HEK293 (cell line): ENCODE measurements at regions not wholly inside any gene's neighbourhood (a gene's known extent, or its start where the extent isn't known, plus 50 kb on each side); places are given as distances from the start of the nearest gene placed in this dataset.

Experiments
- CTCF ChIA-PET: fragments of 350-600 bp; formaldehyde crosslinking; extraction: SDS; loops from one replicate; lab custom pipeline; 2021; ENCODE audit warnings: antibody characterized with exemption; lab: Yijun Ruan, JAX
- POLR2A ChIA-PET: fragments of 300-600 bp; formaldehyde crosslinking; extraction: SDS; loops from one replicate; lab custom pipeline; 2020; ENCODE audit warnings: antibody characterized with exemption, inconsistent platforms; lab: Yijun Ruan, JAX
- H3K27ac ChIP-seq: fragments of 200-500 bp; sonication (Bioruptor generic); 2 replicates; pipeline ENCODE4 v1.5.1; 2014; ENCODE audit warnings: low read depth, low read length, control low read depth, inconsistent platforms; ENCODE audit errors: extremely low read depth
- H3K36me3 ChIP-seq, 2 experiments: fragments of 200-500 bp in 1 of 2; sonication (Bioruptor generic) in 1 of 2; 1 replicate in 1 of 2; 2 replicates in 1 of 2; pipeline ENCODE4 v1.5.1; 2014 to 2017; ENCODE audit warnings: inconsistent platforms in 2 of 2, low read length in 2 of 2; ENCODE audit not compliant: control insufficient read depth in 2 of 2, insufficient read depth in 1 of 2
- H3K4me1 ChIP-seq: fragments of 200-500 bp; sonication (Bioruptor generic); 2 replicates; pipeline ENCODE4 v1.5.1; 2014; ENCODE audit warnings: mild to moderate bottlenecking, low read length, inconsistent platforms; ENCODE audit not compliant: control insufficient read depth, insufficient read depth
- H3K4me3 ChIP-seq: 2 replicates; pipeline ENCODE4 v1.5.1; 2011; ENCODE audit warnings: low read depth, mild to moderate bottlenecking, control low read depth, low read length, moderate library complexity
- H3K9me3 ChIP-seq: fragments of 200-500 bp; sonication (Bioruptor generic); 2 replicates; pipeline ENCODE4 v1.5.1; 2014; ENCODE audit warnings: low read depth, low read length, inconsistent platforms; ENCODE audit not compliant: control insufficient read depth, insufficient read depth
- EGR2 ChIP-seq: fragments of 450-650 bp; formaldehyde crosslinking; IDR thresholded peaks from 2 replicates; pipeline ENCODE4 v1.5.1; 2016; ENCODE audit warnings: low read depth, missing biosample characterization, missing genetic modification characterization
- HOXC10 ChIP-seq: sonication (generic); formaldehyde crosslinking; IDR thresholded peaks from 2 replicates; pipeline ENCODE4 v1.8.1; 2023; ENCODE audit warnings: mild to moderate bottlenecking, missing genetic modification reagents
- MYNN ChIP-seq: fragments of 450-650 bp; formaldehyde crosslinking; IDR thresholded peaks from 2 replicates; pipeline ENCODE4 v1.5.1; 2016; ENCODE audit warnings: missing biosample characterization, missing genetic modification characterization, borderline replicate concordance
- OSR2 ChIP-seq: fragments of 450-650 bp; formaldehyde crosslinking; IDR thresholded peaks from 2 replicates; pipeline ENCODE4 v1.5.1; 2016; ENCODE audit warnings: missing biosample characterization, missing genetic modification characterization
- PATZ1 ChIP-seq: fragments of 450-650 bp; formaldehyde crosslinking; IDR thresholded peaks from 2 replicates; pipeline ENCODE4 v1.5.1; 2016; ENCODE audit warnings: missing biosample characterization, missing genetic modification characterization
- SALL2 ChIP-seq: fragments of 450-650 bp; formaldehyde crosslinking; IDR thresholded peaks from 2 replicates; pipeline ENCODE4 v1.5.0; 2017; ENCODE audit warnings: missing biosample characterization, mild to moderate bottlenecking, missing genetic modification characterization, borderline replicate concordance
- SP2 ChIP-seq: fragments of 450-650 bp; formaldehyde crosslinking; IDR thresholded peaks from 2 replicates; pipeline ENCODE4 v1.5.1; 2016; ENCODE audit warnings: missing biosample characterization, missing genetic modification characterization
- YY1 ChIP-seq: fragments of 450-650 bp; formaldehyde crosslinking; IDR thresholded peaks from 2 replicates; pipeline ENCODE4 v1.5.1; 2018; ENCODE audit warnings: missing biosample characterization, missing genetic modification characterization
- ZFP3 ChIP-seq: fragments of 450-650 bp; formaldehyde crosslinking; IDR thresholded peaks from 2 replicates; pipeline ENCODE4 v1.5.1; 2016; ENCODE audit warnings: low read depth, missing biosample characterization, missing genetic modification characterization
- ZNF112 ChIP-seq: fragments of 450-650 bp; formaldehyde crosslinking; IDR thresholded peaks from 2 replicates; pipeline ENCODE4 v1.5.0; 2017; ENCODE audit warnings: missing biosample characterization, missing genetic modification characterization
- ZNF133 ChIP-seq: fragments of 450-650 bp; formaldehyde crosslinking; IDR thresholded peaks from 2 replicates; pipeline ENCODE4 v1.5.1; 2016; ENCODE audit warnings: missing biosample characterization, missing genetic modification characterization
- ZNF157 ChIP-seq: fragments of 450-650 bp; formaldehyde crosslinking; IDR thresholded peaks from 2 replicates; pipeline ENCODE4 v1.5.1; 2016; ENCODE audit warnings: missing biosample characterization, missing genetic modification characterization
- ZNF19 ChIP-seq: fragments of 450-650 bp; formaldehyde crosslinking; IDR thresholded peaks from 2 replicates; pipeline ENCODE4; 2016; ENCODE audit warnings: missing biosample characterization, missing genetic modification characterization, low read depth
- ZNF2 ChIP-seq: fragments of 450-650 bp; formaldehyde crosslinking; IDR thresholded peaks from 2 replicates; pipeline ENCODE4 v1.5.1; 2016; ENCODE audit warnings: missing biosample characterization, missing genetic modification characterization
- ZNF202 ChIP-seq: fragments of 450-650 bp; formaldehyde crosslinking; IDR thresholded peaks from 2 replicates; pipeline ENCODE4 v1.5.1; 2016; ENCODE audit warnings: missing biosample characterization, missing genetic modification characterization, borderline replicate concordance
- ZNF239 ChIP-seq: fragments of 450-650 bp; formaldehyde crosslinking; IDR thresholded peaks from 2 replicates; pipeline ENCODE4 v1.5.1; 2016; ENCODE audit warnings: missing biosample characterization, missing genetic modification characterization
- ZNF324 ChIP-seq: fragments of 450-650 bp; formaldehyde crosslinking; IDR thresholded peaks from 2 replicates; pipeline ENCODE4 v1.5.1; 2016; ENCODE audit warnings: missing biosample characterization, missing genetic modification characterization
- ZNF37A ChIP-seq: fragments of 450-650 bp; IDR thresholded peaks from 2 replicates; pipeline ENCODE4 v1.5.1; 2018; ENCODE audit warnings: missing biosample characterization, missing genetic modification characterization
- ZNF473 ChIP-seq: fragments of 450-650 bp; formaldehyde crosslinking; IDR thresholded peaks from 2 replicates; pipeline ENCODE4 v1.5.1; 2017; ENCODE audit warnings: missing biosample characterization, missing genetic modification characterization
- ZNF529 ChIP-seq: fragments of 450-650 bp; formaldehyde crosslinking; IDR thresholded peaks from 2 replicates; pipeline ENCODE4 v1.5.1; 2017; ENCODE audit warnings: missing genetic modification characterization, missing biosample characterization; ENCODE audit not compliant: insufficient replicate concordance
- ZNF549 ChIP-seq: fragments of 450-650 bp; IDR thresholded peaks from 2 replicates; pipeline ENCODE4 v1.5.1; 2018; ENCODE audit warnings: missing biosample characterization, missing genetic modification characterization, mild to moderate bottlenecking, inconsistent platforms, moderate library complexity
- ZNF571 ChIP-seq: fragments of 450-650 bp; formaldehyde crosslinking; IDR thresholded peaks from 2 replicates; pipeline ENCODE4 v1.5.0; 2017; ENCODE audit warnings: missing biosample characterization, missing genetic modification characterization
- ZNF623 ChIP-seq: fragments of 450-650 bp; formaldehyde crosslinking; IDR thresholded peaks from 2 replicates; pipeline ENCODE4 v1.5.1; 2016; ENCODE audit warnings: missing biosample characterization, missing genetic modification characterization
- ZNF629 ChIP-seq: fragments of 450-650 bp; formaldehyde crosslinking; IDR thresholded peaks from 2 replicates; pipeline ENCODE4 v1.5.1; 2017; ENCODE audit warnings: missing biosample characterization, missing genetic modification characterization
- ZNF704 ChIP-seq: fragments of 450-650 bp; formaldehyde crosslinking; IDR thresholded peaks from 2 replicates; pipeline ENCODE4 v1.5.1; 2016; ENCODE audit warnings: missing biosample characterization, missing genetic modification characterization
- ZNF843 ChIP-seq: fragments of 450-650 bp; formaldehyde crosslinking; IDR thresholded peaks from 2 replicates; pipeline ENCODE4 v1.5.1; 2016; ENCODE audit warnings: missing biosample characterization, missing genetic modification characterization
- ZSCAN23 ChIP-seq: fragments of 450-650 bp; formaldehyde crosslinking; IDR thresholded peaks from 2 replicates; pipeline ENCODE4 v1.5.1; 2016; ENCODE audit warnings: missing biosample characterization, missing genetic modification characterization

- TF ChIP-seq MYNN (tag by site-specific recombination) (no peak), ZNF133 (tag by site-specific recombination) (no peak), YY1 (tag by site-specific recombination) (no peak), ZNF112 (no peak), ZNF202 (tag by site-specific recombination) (no peak), ZNF2 (tag by site-specific recombination) (no peak), SALL2 (no peak)
Measured at GRCh38 chr22:27459999-27460398, 341.6 kb downstream of the MN1 start.

GRCh38 chr22:27460591-27461347, 340.8 kb downstream of the MN1 start:
- CTCF ChIA-PET = interaction anchor here (0.6 kb wide), 2 partner anchors 10 to 47 kb away, joined by 3 to 4 read pairs; no protein-coding TSS in a partner anchor
- POLR2A ChIA-PET = interaction anchor here (1.3 kb wide), 1 partner anchor 13 kb away, joined by 5 read pairs; no protein-coding TSS in a partner anchor
- Histone ChIP-seq H3K36me3 (no peaks in the 10 kb centered on the region), H3K27ac (no peak overlapping the region), H3K4me3 (no peak overlapping the region), H3K4me1 (no peaks in the 10 kb centered on the region), H3K9me3 (no peaks in the 10 kb centered on the region)
- TF ChIP-seq ZNF629 (tag by site-specific recombination) (no peak), ZNF549 (tag by site-specific recombination) (no peak), ZFP3 (tag by site-specific recombination) (peak; percentile 93), EGR2 (tag by site-specific recombination) (no peak), SP2 (no peak), OSR2 (tag by site-specific recombination) (no peak)

More at GRCh38 chr22:27459999-27460398, 341.6 kb downstream of the MN1 start:
- H3K9me3 ChIP-seq = no peaks in the 10 kb centered on the region
- H3K4me3 ChIP-seq = no peak overlapping the region
- H3K36me3 ChIP-seq = no peaks in the 10 kb centered on the region
- POLR2A ChIA-PET = no interaction called here
- H3K4me1 ChIP-seq = no peaks in the 10 kb centered on the region
- H3K27ac ChIP-seq = no peak overlapping the region
- CTCF ChIA-PET = interaction anchor here (0.6 kb wide), 1 partner anchor 9 kb away, joined by 3 read pairs; no protein-coding TSS in a partner anchor

GRCh38 chr22:27461470-27461869, 340.1 kb downstream of the MN1 start:
- Histone ChIP-seq H3K4me3 (no peak overlapping the region), H3K4me1 (no peaks in the 10 kb centered on the region), H3K36me3 (no peaks in the 10 kb centered on the region), H3K9me3 (no peaks in the 10 kb centered on the region), H3K27ac (no peak overlapping the region)
- ChIA-PET POLR2A (interaction anchor here (1.3 kb wide), 1 partner anchor 12 kb away, joined by 5 read pairs; no protein-coding TSS in a partner anchor), CTCF (interaction anchor here (0.6 to 0.7 kb wide), 3 partner anchors 47 to 649 kb away, joined by 3 to 4 read pairs (median 4); no protein-coding TSS in a partner anchor)
- TF ChIP-seq ZNF37A (tag by site-specific recombination) = no peak
- no peak for TF ChIP-seq ZNF19
- no peak for TF ChIP-seq HOXC10
- no peak for TF ChIP-seq ZNF2 (tag by site-specific recombination)
- TF ChIP-seq ZNF843 (tag by site-specific recombination) = no peak

- Histone ChIP-seq H3K4me3 (no peak overlapping the region), H3K9me3 (no peaks in the 10 kb centered on the region), H3K27ac (no peak overlapping the region), H3K36me3 (no peaks in the 10 kb centered on the region), H3K4me1 (no peaks in the 10 kb centered on the region)
- ChIA-PET POLR2A (no interaction called here), CTCF (interaction anchor here (0.7 kb wide), 1 partner anchor 419 kb away, joined by 4 read pairs; no protein-coding TSS in a partner anchor)
- TF ChIP-seq ZNF571 (no peak), ZNF704 (tag by site-specific recombination) (no peak), ZNF529 (tag by site-specific recombination) (no peak), ZFP3 (tag by site-specific recombination) (no peak), ZNF157 (tag by site-specific recombination) (no peak), ZNF623 (no peak), ZNF324 (tag by site-specific recombination) (no peak), ZSCAN23 (tag by site-specific recombination) (no peak), ZNF473 (no peak), PATZ1 (tag by site-specific recombination) (no peak), ZNF239 (tag by site-specific recombination) (no peak)
Measured at GRCh38 chr22:27462190-27462589, 339.4 kb downstream of the MN1 start.
